ENCODE measurements at regions not wholly inside any gene's neighbourhood (a gene's known extent, or its start where the extent isn't known, plus 50 kb on each side); places are given as distances from the start of the nearest gene placed in this dataset.
"Not testable (repeated sequence)": the region's sequence is repeated elsewhere in the genome, so short reads cannot be mapped to it uniquely, and the experiment has no call there.

- H3K27me3 ChIP-seq (ENCODE audit: control insufficient read depth in 4 of 4, insufficient read depth in 4 of 4, low read length in 3 of 4) = no peaks in the 10 kb centered on the region
- H3K9ac ChIP-seq (ENCODE audit: low read depth in 1 of 2, low read length in 2 of 2) = no peak overlapping the region
- no peak overlapping the region for H3K27ac ChIP-seq (ENCODE audit: low read depth in 1 of 2, low read length in 2 of 2)
- H3K4me3 ChIP-seq (ENCODE audit: low read depth in 1 of 3, low read length in 3 of 3) = no peak overlapping the region
- H3K36me3 ChIP-seq (ENCODE audit: control insufficient read depth in 4 of 4, insufficient read depth in 3 of 4, low read depth in 1 of 4, low read length in 3 of 4) = no peaks in the 10 kb centered on the region
- no peaks in the 10 kb centered on the region for H3K4me1 ChIP-seq (ENCODE audit: control insufficient read depth in 4 of 4, insufficient read depth in 4 of 4, low read length in 3 of 4)
- WGBS = 89% methylated on average over 1 of the region's 1 CpG
- DNase-seq (ENCODE audit: low spot score) = no peak
- no peaks in the 10 kb centered on the region for H3K9me3 ChIP-seq (ENCODE audit: control insufficient read depth in 4 of 4, low read length in 3 of 4)
- no peak for TF ChIP-seq ATF3 (IDR thresholded peaks at IDR 0.05)
- no peak for TF ChIP-seq SP1 (IDR thresholded peaks at IDR 0.05)
- TF ChIP-seq NR2F2 (IDR thresholded peaks at IDR 0.05) = no peak
- no peak for TF ChIP-seq FOXA2 (IDR thresholded peaks at IDR 0.05)
- no peak for TF ChIP-seq HNF4A (conservative IDR thresholded peaks at IDR 0.05)
- TF ChIP-seq JUND (IDR thresholded peaks at IDR 0.05) = no peak
- TF ChIP-seq GABPA (IDR thresholded peaks at IDR 0.05 in 1 of 2, conservative IDR thresholded peaks at IDR 0.05 in 1 of 2) = no peak
- TF ChIP-seq YY1 (IDR thresholded peaks at IDR 0.05) = no peak
- TF ChIP-seq, protein P1, sequence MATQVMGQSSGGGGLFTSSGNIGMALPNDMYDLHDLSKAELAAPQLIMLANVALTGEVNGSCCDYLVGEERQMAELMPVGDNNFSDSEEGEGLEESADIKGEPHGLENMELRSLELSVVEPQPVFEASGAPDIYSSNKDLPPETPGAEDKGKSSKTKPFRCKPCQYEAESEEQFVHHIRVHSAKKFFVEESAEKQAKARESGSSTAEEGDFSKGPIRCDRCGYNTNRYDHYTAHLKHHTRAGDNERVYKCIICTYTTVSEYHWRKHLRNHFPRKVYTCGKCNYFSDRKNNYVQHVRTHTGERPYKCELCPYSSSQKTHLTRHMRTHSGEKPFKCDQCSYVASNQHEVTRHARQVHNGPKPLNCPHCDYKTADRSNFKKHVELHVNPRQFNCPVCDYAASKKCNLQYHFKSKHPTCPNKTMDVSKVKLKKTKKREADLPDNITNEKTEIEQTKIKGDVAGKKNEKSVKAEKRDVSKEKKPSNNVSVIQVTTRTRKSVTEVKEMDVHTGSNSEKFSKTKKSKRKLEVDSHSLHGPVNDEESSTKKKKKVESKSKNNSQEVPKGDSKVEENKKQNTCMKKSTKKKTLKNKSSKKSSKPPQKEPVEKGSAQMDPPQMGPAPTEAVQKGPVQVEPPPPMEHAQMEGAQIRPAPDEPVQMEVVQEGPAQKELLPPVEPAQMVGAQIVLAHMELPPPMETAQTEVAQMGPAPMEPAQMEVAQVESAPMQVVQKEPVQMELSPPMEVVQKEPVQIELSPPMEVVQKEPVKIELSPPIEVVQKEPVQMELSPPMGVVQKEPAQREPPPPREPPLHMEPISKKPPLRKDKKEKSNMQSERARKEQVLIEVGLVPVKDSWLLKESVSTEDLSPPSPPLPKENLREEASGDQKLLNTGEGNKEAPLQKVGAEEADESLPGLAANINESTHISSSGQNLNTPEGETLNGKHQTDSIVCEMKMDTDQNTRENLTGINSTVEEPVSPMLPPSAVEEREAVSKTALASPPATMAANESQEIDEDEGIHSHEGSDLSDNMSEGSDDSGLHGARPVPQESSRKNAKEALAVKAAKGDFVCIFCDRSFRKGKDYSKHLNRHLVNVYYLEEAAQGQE (IDR thresholded peaks at IDR 0.05) = no peak
- no peak for TF ChIP-seq EGR1 (IDR thresholded peaks at IDR 0.05; ENCODE audit: low read depth in 2 of 2)
- no peak for TF ChIP-seq MAX (IDR thresholded peaks at IDR 0.05)
- no peak for TF ChIP-seq RAD21 (IDR thresholded peaks at IDR 0.05)
- TF ChIP-seq CTCF (IDR thresholded peaks at IDR 0.05; ENCODE audit: low read depth, low read length, missing input control) = no peak
- no peak for TF ChIP-seq TAF1 (conservative IDR thresholded peaks at IDR 0.05)
- TF ChIP-seq ZBTB33 (IDR thresholded peaks at IDR 0.05) = no peak
Observed at GRCh38 chr3:135655328-135655727, 310.2 kb upstream of the PPP2R3A start.

DNA sequence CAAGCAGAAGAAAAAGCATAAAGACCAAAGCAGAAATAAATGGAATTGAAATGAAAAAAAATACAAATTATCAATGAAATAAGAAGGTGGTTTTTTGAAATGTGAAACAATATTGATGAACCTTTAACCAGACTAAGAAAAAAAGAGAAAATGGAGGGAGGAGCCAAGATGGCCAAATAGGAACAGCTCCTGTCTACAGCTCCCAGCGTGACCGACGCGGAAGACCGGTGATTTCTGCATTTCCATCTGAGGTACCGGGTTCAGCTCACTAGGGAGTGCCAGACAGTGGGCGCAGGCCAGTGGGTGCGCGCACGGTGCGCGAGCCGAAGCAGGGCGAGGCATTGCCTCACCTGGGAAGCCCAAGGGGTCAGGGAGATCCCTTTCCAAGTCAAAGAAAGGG, 307.1 kb upstream of the PPP2R3A start:
- H3K27ac ChIP-seq (ENCODE audit: low read depth in 1 of 2, low read length in 2 of 2); H3K36me3 ChIP-seq (ENCODE audit: control insufficient read depth in 4 of 4, insufficient read depth in 3 of 4, low read depth in 1 of 4, low read length in 3 of 4); DNase-seq (ENCODE audit: low spot score); H3K9me3 ChIP-seq (ENCODE audit: control insufficient read depth in 4 of 4, low read length in 3 of 4); H3K9ac ChIP-seq (ENCODE audit: low read depth in 1 of 2, low read length in 2 of 2); H3K4me3 ChIP-seq (ENCODE audit: low read depth in 1 of 3, low read length in 3 of 3); H3K27me3 ChIP-seq (ENCODE audit: control insufficient read depth in 4 of 4, insufficient read depth in 4 of 4, low read length in 3 of 4); H3K4me1 ChIP-seq (ENCODE audit: control insufficient read depth in 4 of 4, insufficient read depth in 4 of 4, low read length in 3 of 4): not testable (repeated sequence)
- WGBS = 99% methylated on average over 6 of the region's 14 CpGs

All from liver (tissue), 8 donors.